Retinal pigment epithelial cell (primary cell): ENCODE measurements at regions not wholly inside any gene's neighbourhood (a gene's known extent, or its start where the extent isn't known, plus 50 kb on each side); places are given as distances from the start of the nearest gene placed in this dataset.
A peak's percentile ranks its signal among the peaks of the same experiment; 100 is the strongest.

ENCODE experiments used
- DNase-seq: peaks from one replicate; pipeline ENCODE4 v3.0.0-alpha.2; 2010; ENCODE audit warnings: low read depth
- H3K4me3 ChIP-seq: 2 replicates; pipeline ENCODE4 v1.5.1; 2011; ENCODE audit warnings: mild to moderate bottlenecking, low read length, control low read depth, moderate library complexity
- TF ChIP-seq, protein P1 (sequence below): conservative IDR thresholded peaks from 2 replicates; pipeline ENCODE4 v1.5.1; 2011; ENCODE audit warnings: low read depth, low read length, control low read depth, inconsistent platforms

DNA sequence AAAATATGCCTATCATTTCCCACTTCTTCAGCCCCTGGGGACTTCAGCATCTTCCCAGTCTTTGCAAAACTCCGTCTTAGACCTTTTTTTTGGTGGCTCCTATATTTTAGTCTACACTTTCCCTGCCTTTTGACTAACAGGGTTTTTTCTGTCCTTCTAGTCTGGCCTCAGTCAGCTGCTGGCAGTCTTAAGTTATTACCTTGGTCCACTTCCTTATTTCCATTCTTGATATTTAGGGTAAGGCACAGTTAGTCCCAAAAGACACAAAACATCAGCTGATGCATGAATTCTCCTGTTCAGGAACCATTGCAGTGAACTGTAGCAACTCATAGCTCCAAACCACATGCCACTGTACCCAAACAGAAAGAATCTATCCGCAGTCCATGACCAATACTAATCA is 234.6 kb upstream of the RFC3 start:
- no peak for DNase-seq
- TF ChIP-seq, protein P1, sequence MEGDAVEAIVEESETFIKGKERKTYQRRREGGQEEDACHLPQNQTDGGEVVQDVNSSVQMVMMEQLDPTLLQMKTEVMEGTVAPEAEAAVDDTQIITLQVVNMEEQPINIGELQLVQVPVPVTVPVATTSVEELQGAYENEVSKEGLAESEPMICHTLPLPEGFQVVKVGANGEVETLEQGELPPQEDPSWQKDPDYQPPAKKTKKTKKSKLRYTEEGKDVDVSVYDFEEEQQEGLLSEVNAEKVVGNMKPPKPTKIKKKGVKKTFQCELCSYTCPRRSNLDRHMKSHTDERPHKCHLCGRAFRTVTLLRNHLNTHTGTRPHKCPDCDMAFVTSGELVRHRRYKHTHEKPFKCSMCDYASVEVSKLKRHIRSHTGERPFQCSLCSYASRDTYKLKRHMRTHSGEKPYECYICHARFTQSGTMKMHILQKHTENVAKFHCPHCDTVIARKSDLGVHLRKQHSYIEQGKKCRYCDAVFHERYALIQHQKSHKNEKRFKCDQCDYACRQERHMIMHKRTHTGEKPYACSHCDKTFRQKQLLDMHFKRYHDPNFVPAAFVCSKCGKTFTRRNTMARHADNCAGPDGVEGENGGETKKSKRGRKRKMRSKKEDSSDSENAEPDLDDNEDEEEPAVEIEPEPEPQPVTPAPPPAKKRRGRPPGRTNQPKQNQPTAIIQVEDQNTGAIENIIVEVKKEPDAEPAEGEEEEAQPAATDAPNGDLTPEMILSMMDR: no peak

DNA sequence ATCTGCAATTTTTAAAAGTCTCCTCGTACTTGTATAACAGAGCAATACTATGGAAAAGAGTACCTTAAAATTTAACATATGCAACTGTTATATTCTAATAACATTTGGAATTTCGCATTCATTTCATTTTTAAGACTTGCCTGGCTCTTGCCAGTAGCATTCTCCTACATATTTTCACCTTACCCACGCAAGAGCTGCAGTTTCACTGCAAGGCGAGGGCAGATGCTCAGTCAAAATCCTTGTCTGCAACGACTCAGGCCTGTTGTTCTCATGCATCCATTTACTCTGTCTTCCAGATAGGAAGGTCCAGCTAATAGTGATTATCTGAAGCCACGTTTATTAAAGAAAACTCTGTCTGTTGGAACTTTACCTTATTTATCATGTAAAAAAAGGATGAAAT is 227.0 kb upstream of the RFC3 start:
- TF ChIP-seq, protein P1: no peak
- no peak overlapping the region for H3K4me3 ChIP-seq
- no peak for DNase-seq

More for the DNA sequence above, 234.6 kb upstream of the RFC3 start:
- no peak overlapping the region for H3K4me3 ChIP-seq

DNA sequence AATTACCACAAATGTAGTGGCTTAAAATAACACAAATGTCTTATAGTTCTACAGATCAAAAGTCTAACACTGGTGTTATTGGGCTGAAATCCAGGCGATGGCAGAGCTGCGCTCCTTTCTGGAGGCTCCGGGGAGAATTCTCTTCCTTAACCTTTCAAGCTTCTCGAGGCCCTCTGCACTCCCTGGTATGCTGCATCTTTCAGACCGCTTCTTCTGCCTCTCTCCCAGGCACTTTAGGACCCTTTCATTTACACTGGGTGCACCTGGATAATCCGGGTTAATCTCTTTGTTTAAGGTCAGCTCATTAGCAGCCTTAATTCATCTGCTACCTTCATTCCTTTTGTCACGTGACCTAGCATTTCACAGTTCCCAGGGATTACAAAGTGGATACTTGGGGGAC is 211.3 kb upstream of the RFC3 start:
- H3K4me3 ChIP-seq: no peak overlapping the region
- TF ChIP-seq, protein P1: no peak
- DNase-seq: no peak

DNA sequence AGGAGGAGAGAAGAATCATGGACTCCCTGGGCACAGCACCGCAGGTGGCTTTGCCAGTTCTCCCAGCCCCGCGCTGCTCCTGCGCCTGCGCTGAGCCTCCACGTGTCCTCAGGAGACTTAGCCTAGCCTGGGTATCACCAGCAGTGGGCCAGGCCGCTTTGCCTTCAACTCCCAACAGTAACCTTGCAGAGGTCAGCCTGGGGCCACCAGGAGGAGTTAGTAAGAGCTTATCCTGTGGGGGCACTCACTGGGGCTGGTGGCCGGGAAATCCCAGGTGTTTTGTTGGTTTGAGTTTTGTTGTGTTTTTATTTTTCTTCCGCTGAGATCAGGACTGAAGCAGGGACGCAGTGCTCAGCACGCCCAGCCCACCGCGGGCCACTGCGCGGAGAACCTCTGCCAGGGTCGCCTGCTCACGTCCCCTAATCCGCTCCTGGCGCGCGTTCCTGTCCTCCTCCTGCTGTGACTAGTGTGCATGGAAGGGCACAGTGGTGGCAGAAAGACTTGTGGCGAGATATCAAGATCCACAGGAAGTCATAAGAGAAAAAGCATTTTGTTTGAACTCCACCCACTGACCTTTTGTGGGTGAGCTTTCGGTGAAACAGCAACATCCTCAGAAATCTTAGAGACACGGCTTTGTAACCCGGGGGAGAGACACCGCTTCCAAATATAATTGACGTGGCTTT is 207.4 kb upstream of the RFC3 start:
- H3K4me3 ChIP-seq: peak overlapping the region; percentile 42
- TF ChIP-seq, protein P1: no peak
- DNase-seq: peak; percentile 55

DNA sequence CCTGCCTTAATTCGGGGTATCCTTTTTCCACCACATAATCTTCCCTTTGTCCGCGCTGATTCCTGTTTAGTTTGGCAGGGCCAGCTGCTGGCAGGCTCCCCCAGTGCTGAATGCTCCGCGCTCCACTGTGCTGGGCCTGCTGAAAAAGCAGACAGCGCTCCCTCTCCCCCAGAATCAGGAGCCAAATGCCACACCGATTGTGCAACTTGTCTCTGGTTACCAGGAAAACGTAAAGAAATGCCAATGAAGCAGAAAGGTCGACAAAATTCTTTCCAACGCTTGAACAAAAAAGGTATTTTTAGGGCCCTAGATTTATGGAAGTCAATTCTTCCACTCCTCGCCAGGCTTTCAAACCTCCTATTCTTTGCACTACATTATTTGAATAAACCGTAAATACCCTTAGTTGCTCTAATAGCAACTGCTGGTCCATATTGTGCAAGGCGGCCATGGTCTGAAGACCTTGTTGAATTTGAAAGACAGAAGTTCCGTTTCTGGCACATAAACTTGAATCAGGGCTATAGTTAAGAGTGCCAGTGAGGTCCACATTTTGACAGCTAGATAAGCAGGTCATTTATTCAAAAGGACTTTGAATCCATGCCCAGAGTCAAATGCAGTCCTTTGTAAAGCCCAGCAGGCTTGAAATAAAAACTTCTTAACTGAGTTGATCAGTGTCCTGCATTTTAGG is 206.7 kb upstream of the RFC3 start:
- peak; percentile 65 for DNase-seq
- TF ChIP-seq, protein P1: no peak
- H3K4me3 ChIP-seq: peak overlapping the region; percentile 42

DNA sequence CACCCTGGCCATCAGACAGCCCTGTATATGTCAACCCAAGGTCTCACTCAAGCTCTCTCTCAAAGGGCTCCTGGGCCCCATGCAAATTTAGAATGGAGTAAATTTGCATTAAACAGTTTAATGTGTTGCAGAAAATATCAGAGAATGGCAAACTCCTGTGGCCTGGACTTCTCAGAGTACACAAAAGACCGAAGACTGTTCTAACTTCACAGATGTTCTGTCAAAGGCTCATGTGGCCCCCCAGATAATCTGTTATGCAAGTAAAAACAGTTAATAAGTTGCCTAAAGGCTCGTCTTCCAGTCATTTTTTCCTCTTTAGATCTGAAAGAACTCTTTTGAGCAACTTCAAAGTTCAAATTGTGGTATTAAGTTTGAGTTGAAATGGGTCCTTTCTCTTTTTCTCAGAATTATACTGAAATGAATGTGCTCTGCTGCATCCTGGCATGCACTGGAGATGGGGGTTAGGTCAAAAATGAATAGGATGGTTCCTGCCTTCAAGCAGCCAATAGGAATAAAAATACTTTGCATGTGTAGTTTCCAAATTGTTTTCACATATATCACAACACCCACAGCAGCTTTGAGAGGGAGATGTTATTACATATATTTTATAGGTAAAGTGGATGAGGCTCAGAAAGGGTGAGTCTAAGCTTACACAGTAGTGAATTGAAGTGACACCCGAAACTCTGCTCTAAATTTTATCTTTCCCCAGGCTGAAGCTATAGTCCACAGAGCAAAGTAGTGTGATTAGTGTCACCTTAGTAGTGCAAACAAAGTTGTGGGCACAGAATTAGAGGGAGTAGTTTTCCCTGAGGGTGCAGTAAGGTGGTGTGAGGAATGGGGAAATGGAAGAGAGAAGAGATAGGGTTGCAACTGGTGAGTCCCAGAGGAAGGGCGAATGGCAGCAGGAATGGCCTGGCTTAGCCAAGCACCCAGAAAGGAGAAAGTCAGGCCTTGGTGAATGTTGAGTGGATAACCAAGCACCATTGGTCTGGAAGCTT is 205.0 kb upstream of the RFC3 start:
- no peak for DNase-seq
- no peak overlapping the region for H3K4me3 ChIP-seq
- TF ChIP-seq, protein P1: no peak
